Activated CD8-positive, alpha-beta memory T cell treated with anti-CD3 and anti-CD28 coated beads, Interleukin-2, amount 50 U/mL, for 48 hours (primary cell): ENCODE measurements at regions not wholly inside any gene's neighbourhood (a gene's known extent, or its start where the extent isn't known, plus 50 kb on each side); places are given as distances from the start of the nearest gene placed in this dataset.

Source experiments
- DNase-seq: peaks from one replicate; pipeline ENCODE4 v3.0.0-alpha.2; 2020

DNA sequence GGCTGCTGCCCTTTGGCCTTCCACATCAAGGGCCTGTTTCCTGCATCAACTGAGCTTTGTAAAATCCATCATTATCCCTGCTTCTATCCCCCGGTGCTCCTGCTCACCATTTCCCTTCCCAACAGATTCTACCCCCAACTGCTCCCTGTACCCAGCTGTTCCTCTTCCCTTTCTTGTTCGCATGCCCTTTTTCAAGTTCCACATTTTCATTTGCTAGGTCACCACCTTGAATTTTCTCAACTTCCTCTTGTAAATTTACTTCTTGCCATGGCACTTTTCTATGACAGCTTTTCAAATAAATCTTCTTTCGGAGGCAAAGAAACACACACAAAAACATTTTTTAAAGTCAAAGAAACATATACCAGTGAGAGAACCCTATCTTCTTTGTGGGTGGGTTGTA lies 330.5 kb upstream of the ADGRL2 start:
- no peak for DNase-seq

DNA sequence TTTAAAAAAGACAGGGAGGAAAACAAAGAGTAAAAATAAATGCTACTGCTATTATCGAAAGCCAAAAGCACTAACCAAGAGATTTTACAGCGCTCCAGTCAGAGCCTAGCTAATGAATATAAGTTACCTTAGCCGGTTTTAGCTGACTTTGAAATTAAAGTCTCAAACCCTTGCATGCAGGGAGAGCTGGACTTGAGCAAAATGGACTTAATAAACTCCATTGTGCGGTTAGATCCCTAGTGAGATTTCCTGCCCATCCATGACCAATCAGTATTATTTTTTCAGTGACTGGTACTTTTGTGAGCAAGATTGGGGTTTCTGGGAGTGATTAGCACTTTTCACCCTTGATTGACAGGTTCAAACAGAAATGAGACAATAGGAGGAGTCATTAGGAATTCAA lies 333.4 kb upstream of the ADGRL2 start:
- DNase-seq = no peak

DNA sequence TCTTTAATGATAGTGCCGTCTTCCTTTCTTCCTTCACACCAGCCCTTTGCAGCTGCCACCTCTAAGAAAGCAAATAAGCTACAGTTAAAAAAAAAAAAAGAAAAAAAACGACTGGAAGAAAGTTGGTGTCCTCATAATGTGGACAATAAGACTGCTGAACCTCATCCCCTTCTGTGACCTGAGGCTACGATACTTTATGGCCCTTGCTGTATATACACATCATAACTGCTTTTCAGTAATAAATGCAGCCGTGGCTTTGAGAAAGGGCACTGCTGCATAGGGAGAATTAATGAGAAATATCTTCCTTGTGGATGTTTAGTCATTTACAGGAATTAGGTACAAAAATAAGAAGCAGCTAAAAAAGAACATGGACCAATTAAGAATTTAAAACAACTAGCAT lies 333.8 kb upstream of the ADGRL2 start:
- DNase-seq = no peak

DNA sequence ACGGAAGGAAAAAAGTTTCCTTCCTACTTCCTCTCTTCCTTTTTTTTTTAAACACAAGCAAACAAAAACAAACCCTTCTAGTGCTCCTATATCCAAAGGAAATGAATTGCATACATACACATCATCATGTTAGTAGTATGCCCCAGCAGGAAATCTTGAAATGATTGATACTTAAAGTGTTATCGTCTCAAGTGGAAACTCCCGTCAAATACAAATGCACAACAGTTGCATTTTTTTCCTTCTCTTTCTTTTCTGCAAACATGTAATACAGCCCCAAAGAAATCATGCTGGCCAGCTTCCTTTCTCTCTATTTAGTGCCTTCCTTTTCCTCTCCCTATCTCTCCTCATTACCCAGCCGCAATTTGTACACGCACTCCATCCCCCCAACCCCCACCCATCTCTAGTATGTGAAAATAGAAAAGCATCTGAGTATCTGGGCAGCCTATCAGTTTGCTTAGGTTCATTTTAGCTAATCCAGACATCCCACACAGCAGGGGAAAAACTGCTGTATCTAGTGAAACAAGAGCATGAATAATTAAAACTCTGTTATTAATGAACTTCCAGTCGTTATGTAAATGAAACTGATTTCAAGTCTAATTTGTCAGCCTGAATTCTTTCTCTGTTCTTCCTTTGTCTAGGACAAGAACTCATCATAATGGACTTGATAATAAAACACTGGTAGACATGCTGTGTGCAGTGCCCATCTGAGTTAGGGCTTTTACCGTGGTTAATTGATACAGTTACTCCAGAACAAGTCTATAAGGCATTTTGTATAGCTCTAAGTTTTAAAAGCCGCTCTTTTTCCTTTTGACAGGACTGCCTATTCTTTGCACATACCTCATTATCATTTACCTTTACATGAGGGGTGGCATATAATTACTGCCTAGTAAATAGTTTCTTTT lies 336.5 kb upstream of the ADGRL2 start:
- no peak for DNase-seq

GRCh38 chr1:81459043-81459442 lies 341.7 kb upstream of the ADGRL2 start:
- no peak for DNase-seq

GRCh38 chr1:81458186-81458585 lies 342.5 kb upstream of the ADGRL2 start:
- DNase-seq = no peak

DNA sequence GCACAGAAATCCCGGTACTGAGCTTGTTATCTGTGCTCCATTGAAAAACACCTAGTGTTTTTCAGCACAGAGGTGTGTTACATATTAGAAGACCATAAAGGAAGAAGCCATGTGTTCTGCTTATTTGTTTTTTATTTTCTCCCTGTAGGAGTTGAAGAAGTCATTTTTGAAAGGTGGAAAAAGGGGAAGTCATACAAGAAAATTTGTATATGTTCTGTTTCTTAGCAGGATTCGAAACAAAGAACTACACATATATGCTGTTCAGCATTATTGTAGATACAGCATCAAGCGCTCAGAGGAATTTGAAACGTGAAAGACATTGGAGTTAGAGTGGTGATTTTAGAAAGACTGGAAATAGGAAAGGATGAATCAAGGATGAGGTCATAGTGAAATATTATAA lies 345.3 kb upstream of the ADGRL2 start:
- no peak for DNase-seq

- DNase-seq = no peak
Observed at GRCh38 chr1:81453971-81454370, 346.8 kb upstream of the ADGRL2 start.

- DNase-seq = no peak
Observed at GRCh38 chr1:81453367-81453703, 347.4 kb upstream of the ADGRL2 start.

GRCh38 chr1:81452693-81453366 lies 347.9 kb upstream of the ADGRL2 start:
- no peak for DNase-seq

GRCh38 chr1:81449786-81450185 lies 350.9 kb upstream of the ADGRL2 start:
- DNase-seq = no peak

DNA sequence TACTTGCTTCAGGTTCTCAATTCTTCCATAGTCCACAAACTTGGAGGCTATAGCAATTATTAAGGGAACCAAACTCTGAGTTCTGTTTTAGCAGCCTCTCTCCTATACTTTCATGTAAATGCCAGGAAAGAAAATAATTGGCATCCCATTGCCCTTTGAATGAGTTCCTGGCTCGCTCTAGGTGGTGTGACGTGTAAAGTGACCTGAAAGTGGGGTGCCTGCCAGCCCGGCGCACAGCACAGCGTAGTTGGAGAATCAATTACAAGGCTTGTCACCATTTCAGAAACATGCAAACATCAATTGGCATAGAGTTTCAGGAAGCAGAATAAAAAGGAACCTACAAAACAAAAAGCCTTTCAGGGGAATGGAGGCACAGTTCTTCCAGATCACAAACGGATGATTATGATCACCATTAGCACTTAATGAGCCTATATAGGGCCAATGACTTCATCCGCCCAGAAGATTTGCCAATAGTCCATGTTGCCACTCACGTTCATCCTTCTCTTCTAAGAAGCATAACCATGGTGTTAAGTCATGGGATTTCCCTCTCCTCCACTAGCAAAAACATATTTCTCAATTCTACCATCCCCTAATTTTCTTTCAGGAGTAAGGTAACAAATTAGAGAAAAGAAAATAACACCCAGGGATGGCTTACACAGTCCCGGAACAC lies 354.6 kb upstream of the ADGRL2 start:
- DNase-seq = no peak

DNA sequence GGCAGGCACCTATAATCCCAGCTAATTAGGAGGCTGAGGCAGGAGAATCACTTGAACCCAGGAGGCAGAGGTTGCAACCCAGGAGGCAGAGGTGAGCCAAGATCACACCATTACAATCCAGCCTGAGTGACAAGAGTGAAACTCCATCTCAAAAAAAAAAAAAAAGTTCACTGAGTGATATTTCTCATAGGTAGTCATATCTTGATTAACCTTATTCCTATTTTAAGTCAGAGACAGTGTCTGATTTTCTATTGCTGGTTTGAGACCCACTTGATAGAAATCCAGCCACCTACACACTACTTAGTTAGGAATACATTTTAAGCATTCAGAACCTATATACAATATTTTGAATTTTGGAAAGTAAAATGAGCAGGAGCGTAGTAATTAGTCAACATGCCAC lies 357.4 kb upstream of the ADGRL2 start:
- DNase-seq = no peak

DNA sequence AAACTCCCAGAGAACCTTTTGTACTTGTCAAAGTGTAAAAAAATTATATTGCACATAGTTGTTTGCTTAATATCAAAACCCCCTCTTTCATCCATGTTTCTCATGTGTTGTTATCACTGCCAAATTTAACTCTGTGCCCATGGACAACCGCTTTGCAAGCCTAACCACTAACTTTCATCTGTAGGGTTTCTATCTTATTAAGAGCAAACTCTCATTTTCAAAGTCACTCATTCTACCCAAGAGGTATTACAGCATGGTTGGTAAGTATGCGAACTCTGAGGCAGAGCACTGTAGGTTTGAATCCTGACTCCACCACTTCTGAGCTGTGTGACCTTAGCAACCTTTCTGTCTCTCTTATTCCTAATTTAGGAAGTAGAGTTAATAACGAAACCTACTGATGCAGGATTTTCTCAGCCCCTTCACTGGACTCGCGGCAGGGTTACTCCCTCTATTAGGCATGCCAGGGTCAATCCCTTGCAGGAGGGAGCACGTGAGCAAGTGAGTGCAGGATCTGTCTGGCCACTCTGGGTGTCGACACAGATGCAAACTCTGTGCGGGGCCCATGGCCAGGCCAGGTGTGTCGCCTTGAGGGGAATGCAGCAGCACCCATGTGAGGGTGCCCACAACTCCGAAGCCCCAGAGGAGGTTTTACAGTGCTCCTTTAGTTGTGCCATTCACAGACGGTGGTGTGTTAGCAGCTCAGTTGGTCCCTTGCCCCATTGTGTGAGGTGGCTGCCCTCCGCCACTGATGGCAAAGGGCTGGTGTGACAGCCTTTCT lies 361.5 kb upstream of the ADGRL2 start:
- DNase-seq = no peak

GRCh38 chr1:81437649-81438048 lies 363.1 kb upstream of the ADGRL2 start:
- no peak for DNase-seq

DNA sequence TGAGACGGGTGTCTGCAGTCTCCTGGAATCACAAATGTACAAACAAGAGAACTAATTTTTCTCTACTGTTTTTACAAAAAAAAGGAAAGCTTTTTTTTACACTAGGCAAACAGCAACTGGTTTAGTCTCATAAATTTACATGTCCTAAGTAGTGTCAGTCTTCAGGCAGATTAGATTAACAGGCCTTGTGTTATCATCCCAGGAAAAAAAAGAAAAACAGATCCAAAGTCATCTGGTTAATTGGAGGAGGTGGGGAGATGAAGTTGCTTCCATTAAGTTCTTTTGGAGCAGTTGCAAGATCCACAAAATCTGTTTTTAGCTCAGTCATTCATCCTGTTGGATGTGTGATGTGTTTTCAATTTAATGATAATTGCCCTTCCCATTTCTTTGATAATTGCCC lies 363.5 kb upstream of the ADGRL2 start:
- DNase-seq = no peak

GRCh38 chr1:81435175-81435574 lies 365.6 kb upstream of the ADGRL2 start:
- no peak for DNase-seq

DNA sequence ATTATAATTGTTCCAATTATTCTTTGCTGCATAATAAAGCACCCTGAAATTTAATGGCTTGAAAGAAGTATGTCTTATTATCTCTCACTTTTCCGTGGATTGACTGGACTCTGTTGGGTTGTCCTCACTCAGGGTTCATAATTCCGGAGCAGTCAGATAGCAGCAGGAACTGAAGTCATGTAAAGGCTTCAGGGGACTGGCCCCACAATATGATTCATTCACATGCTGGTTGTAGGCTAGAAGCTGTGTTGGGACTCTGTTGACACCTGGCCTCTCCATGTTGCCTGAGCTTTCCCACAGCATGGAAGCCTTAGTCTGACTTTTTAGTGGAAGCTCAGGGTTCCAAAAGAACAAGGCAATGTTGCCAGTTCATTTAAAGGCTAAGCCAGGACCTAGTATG lies 367.1 kb upstream of the ADGRL2 start:
- DNase-seq = no peak

DNA sequence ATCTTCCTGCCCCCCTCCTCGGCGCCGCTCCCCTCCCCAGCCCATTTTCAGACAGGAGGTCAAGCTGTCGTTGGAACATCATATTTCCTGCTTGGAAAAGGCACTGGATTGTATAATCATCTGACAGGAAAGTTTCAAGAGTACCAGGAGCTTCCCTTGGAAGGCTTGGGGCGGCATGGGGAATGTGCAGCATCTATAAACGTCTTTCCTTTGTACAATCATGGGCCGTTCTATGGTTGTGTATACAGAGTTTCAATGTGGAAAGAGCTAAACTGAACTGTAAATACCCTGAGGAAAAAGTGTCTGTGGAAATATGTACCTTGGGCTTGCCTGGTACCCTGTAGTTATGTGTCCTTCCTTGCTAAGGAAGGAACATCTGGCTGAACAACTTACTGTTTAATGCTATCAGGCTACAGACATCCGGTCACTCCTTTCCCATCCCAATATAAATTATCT lies 368.1 kb upstream of the ADGRL2 start:
- no peak for DNase-seq

DNA sequence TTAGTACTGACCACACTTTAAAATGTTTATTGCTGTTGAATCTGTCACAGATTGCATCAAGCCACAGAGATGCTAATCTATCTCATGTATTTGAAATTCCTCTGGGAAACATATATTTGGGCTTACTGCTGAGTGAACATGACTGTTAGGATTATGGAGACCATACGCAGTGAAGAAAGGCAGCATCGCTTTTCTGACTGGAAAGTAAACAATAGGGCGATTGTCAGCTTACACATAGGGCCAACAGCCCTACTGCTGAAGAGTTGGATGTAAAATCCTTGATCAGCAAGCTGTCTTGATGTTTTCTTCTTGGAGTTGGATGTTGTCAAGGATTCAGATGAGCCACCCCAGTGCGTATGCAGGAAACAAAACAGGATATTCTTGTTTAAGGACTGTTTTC lies 368.7 kb upstream of the ADGRL2 start:
- DNase-seq = no peak

- DNase-seq = no peak
Observed at GRCh38 chr1:81431624-81432000, 369.1 kb upstream of the ADGRL2 start.

DNA sequence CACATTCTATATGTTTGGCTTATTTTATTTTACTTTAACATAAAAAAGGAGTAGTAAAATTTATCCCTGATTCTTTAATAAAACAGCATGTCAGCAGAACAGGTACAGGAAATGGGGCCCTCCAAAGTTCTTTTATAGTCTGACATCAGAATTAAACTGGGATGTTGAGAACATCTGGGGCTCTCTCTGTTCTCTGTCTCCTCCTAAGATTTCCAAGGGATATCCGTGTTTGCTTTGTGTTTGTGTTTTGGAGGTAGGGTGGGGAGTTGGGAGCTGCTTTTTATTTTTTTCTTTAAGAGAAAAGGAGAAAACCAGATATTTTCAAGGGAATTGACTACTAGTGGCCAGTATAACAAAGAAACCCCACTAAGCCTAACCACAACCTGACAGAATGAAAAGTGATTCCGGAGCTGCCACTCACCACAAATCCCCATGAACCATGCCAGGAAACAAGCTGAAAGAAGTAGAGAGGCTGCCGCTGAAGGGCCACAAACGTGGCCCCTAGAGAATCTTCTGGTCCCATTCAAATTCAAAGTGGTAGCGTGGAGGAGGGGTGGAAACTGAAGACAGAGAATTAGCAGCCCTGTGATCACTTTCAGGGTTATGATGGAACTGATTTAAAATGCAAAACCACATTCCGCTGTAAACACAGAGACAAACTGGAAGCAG lies 369.6 kb upstream of the ADGRL2 start:
- DNase-seq = no peak
